HAP-1 (cell line): ENCODE measurements at regions not wholly inside any gene's neighbourhood (a gene's known extent, or its start where the extent isn't known, plus 50 kb on each side); places are given as distances from the start of the nearest gene placed in this dataset.

Experiments
- DNase-seq, 2 experiments: peaks; one replicate each; pipeline ENCODE4 v3.0.0-alpha.2; 2016 to 2020; ENCODE audit warnings: low spot score in 2 of 2
- H3K27me3 ChIP-seq: fragments of 250-450 bp; sonication (Bioruptor Pico); 2 replicates; pipeline ENCODE4 v1.5.1; 2020; ENCODE audit warnings: low read depth, mild to moderate bottlenecking, moderate library complexity
- H3K36me3 ChIP-seq: fragments of 250-450 bp; sonication (Bioruptor Pico); replicated peaks from 2 replicates; pipeline ENCODE4 v1.5.1; 2020; ENCODE audit warnings: mild to moderate bottlenecking
- H3K4me1 ChIP-seq: fragments of 250-450 bp; sonication (Bioruptor Pico); 2 replicates; pipeline ENCODE4 v1.5.1; 2020; ENCODE audit warnings: mild to moderate bottlenecking
- H3K4me3 ChIP-seq: fragments of 250-450 bp; sonication (Bioruptor Pico); 2 replicates; pipeline ENCODE4 v1.5.1; 2020; ENCODE audit warnings: mild to moderate bottlenecking, moderate library complexity
- H3K9me3 ChIP-seq: fragments of 250-450 bp; sonication (Bioruptor Pico); 2 replicates; pipeline ENCODE4 v1.5.1; 2020; ENCODE audit warnings: mild to moderate bottlenecking, moderate library complexity
- in situ Hi-C: fragments of 300-500 bp; cut with MboI; formaldehyde crosslinking; loops from 3 replicates; pipeline ENCODE4 v1.14.3; 2020; ENCODE audit warnings: low sequenced_read_pairs, inconsistent platforms, mixed read lengths

- no peak for DNase-seq
Observed at GRCh38 chr4:54484383-54484782, 173.4 kb upstream of the KIT start.

DNA sequence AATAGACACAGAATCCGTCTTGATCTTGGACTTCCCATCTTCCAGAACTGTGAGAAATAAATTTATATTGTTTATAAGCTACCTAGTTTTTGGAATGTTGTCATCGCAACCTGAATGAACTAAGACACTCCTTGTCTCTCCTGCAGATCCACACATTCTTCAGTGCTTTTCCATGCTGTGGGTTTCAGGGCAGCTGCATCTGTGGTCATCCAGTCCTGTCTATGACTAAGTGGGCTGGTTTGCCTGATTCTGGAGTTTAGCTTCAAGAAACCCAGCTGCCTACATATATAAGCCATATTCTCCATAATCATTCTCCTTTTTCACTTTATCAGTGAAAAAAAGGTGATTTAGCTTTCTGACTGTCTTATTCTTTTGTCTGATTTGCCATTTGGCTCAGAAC lies 170.3 kb upstream of the KIT start:
- no peak overlapping the region for H3K4me3 ChIP-seq
- H3K4me1 ChIP-seq, result no peaks in the 10 kb centered on the region
- in situ Hi-C loops, result no loop called here
- no peak for DNase-seq
- H3K27me3 ChIP-seq, result 0 out of 2 replicates have a peak, but pooled peaks cover 2% of the 10 kb centered on the region
- H3K36me3 ChIP-seq, result no peaks in the 10 kb centered on the region
- no peaks in the 10 kb centered on the region for H3K9me3 ChIP-seq

More at GRCh38 chr4:54484383-54484782, 173.4 kb upstream of the KIT start:
- Histone ChIP-seq H3K27me3 (0 out of 2 replicates have a peak, but pooled peaks cover 2% of the 10 kb centered on the region), H3K36me3 (no peaks in the 10 kb centered on the region), H3K9me3 (no peaks in the 10 kb centered on the region), H3K4me1 (no peaks in the 10 kb centered on the region), H3K4me3 (no peak overlapping the region)
- in situ Hi-C loops, result no loop called here

GRCh38 chr4:54493862-54494261 lies 163.9 kb upstream of the KIT start:
- in situ Hi-C loops, result no loop called here
- H3K4me1 ChIP-seq, result no peaks in the 10 kb centered on the region
- no peak overlapping the region for H3K4me3 ChIP-seq
- no peak for DNase-seq
- no peaks in the 10 kb centered on the region for H3K27me3 ChIP-seq
- no peaks in the 10 kb centered on the region for H3K36me3 ChIP-seq
- no peaks in the 10 kb centered on the region for H3K9me3 ChIP-seq

DNA sequence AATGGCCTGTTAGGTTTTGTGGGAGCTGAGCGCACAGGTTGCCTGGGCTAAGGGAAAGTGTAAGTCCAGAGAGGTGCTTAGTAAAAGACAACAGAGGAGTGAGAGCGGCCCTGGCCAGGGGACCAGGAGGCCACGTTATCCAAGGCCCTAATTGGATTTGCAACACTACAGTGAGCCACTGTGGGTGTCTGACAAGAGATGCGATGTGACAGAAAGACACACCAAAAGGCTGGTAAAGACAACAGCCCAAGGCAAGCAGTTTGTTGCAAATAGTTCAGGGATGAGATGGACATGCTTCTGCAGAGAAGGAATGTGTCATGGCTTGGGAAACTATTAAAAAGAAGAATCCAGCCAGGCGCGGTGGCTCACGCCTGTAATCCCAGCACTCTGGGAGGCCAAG lies 162.7 kb upstream of the KIT start:
- Histone ChIP-seq H3K27me3 (peaks cover 1% of the 10 kb centered on the region; the same call in 1 of the 2 replicates), H3K9me3 (no peaks in the 10 kb centered on the region), H3K4me3 (no peak overlapping the region), H3K36me3 (no peaks in the 10 kb centered on the region), H3K4me1 (no peaks in the 10 kb centered on the region)
- in situ Hi-C loops, result no loop called here
- DNase-seq, result no peak

DNA sequence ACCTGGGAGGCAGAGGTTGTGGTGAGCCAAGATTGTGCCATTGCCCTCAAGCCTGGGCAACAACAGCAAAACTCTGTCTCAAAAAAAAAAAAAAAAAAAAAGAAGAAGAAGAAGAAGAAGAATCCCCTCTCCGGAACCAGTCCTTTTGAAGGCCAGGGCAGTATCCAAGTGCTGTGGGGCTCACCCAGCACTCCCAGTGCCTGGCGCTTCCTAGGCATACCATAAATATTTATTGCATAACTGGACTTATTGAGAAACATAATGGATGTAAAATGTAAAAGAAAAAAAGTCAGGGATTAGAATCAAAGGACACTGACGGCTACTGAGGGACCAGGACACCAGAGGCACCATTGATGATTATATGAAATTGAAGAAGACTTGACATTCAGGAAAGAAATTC lies 162.1 kb upstream of the KIT start:
- Histone ChIP-seq H3K4me1 (no peaks in the 10 kb centered on the region), H3K9me3 (no peaks in the 10 kb centered on the region), H3K27me3 (peaks cover 5% of the 10 kb centered on the region; the same call in 1 of the 2 replicates), H3K4me3 (no peak overlapping the region), H3K36me3 (no peaks in the 10 kb centered on the region)
- DNase-seq, result no peak
- in situ Hi-C loops, result no loop called here

- in situ Hi-C loops, result no loop called here
- Histone ChIP-seq H3K36me3 (no peaks in the 10 kb centered on the region), H3K9me3 (no peaks in the 10 kb centered on the region), H3K27me3 (peaks cover 5% of the 10 kb centered on the region; the same call in 1 of the 2 replicates), H3K4me1 (no peaks in the 10 kb centered on the region), H3K4me3 (no peak overlapping the region)
- no peak for DNase-seq
Observed at GRCh38 chr4:54496412-54496811, 161.3 kb upstream of the KIT start.

DNA sequence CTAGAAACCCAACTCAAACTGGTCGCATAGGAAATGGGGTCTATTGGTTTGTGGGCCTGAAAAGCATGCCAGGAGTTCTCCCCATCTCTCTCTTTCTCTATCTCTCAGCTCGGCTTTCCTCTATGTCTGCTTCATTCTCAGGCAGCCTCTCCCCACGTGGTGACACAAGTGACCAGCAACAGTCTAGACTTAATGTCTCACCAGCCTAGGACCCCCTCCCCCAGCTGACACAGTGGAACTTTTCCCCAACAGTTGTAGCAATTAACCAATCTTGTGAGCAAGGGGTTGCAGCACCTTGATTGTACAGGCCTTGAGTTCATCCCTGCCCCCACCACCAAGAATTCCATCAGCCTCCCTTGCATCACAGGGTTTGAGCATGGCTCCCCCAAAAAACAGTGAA lies 159.8 kb upstream of the KIT start:
- no peak for DNase-seq
- Histone ChIP-seq H3K36me3 (no peaks in the 10 kb centered on the region), H3K4me3 (no peak overlapping the region), H3K27me3 (peaks cover 5% of the 10 kb centered on the region; the same call in 1 of the 2 replicates), H3K4me1 (no peaks in the 10 kb centered on the region), H3K9me3 (no peaks in the 10 kb centered on the region)
- in situ Hi-C loops, result no loop called here

DNA sequence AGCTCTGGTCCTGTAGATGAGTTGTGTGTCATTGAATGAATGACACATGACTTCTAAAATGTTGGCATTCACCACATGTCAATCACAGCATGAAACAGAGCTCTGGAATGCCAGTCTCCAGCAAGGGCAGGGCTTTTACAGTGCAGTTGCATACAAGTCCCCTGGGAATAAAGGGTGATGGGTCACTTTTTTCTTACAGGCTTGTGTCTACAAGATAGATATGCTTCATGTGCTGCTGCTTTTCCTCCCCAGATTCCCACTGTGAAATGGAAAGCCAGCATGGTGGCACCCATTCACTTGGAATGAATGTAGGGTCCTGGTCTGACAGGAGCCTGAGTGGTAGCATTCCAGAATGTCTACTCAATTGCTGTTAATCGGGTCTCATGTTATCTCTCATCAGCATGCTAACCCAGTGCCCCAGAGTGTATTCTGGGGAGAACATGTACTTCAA lies 159.1 kb upstream of the KIT start:
- no peak overlapping the region for H3K4me3 ChIP-seq
- in situ Hi-C loops, result no loop called here
- DNase-seq, result no peak

DNA sequence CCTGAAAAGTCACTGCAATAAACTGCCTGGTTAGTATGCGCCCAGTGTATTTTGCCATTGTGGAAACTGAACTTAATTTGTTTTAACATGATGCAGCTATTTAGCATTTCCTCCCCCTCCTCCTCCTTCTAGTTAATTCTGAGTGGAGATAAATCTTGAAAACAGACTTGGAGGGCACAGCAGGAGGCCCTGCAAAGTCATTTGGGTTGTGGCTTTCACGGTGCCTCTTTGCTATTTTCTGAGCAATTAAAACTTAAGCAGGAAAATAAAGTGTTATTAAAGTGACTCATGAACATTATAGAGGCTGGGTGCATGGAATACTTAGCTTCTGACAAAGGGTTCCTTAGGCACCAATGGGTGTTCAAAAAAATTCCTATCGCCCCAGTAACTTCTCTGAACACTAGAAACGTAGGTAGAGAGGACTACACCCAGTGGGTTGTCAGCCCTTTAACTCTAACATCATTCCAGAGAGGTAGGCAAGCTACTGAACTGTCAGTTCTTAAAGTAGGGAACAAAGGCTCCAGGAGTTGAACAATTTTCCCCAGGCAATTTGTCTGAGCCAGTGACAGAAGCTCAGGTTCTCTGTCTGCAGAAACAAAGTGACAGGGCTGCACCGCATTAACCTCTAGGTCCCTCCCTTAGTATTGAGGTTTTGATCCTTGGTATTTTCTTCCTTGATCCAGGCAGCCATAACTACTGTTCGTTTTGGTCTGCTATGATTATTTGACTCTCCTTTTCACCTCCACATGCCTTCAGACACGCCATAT lies 158.3 kb upstream of the KIT start:
- Histone ChIP-seq H3K36me3 (no peaks in the 10 kb centered on the region), H3K4me3 (no peak overlapping the region), H3K27me3 (peaks cover 5% of the 10 kb centered on the region; the same call in 1 of the 2 replicates), H3K9me3 (no peaks in the 10 kb centered on the region), H3K4me1 (no peaks in the 10 kb centered on the region)
- no peak for DNase-seq
- in situ Hi-C loops, result no loop called here

More for the DNA sequence above, 159.1 kb upstream of the KIT start:
- Histone ChIP-seq H3K4me1 (no peaks in the 10 kb centered on the region), H3K27me3 (peaks cover 5% of the 10 kb centered on the region; the same call in 1 of the 2 replicates), H3K9me3 (no peaks in the 10 kb centered on the region), H3K36me3 (no peaks in the 10 kb centered on the region)

DNA sequence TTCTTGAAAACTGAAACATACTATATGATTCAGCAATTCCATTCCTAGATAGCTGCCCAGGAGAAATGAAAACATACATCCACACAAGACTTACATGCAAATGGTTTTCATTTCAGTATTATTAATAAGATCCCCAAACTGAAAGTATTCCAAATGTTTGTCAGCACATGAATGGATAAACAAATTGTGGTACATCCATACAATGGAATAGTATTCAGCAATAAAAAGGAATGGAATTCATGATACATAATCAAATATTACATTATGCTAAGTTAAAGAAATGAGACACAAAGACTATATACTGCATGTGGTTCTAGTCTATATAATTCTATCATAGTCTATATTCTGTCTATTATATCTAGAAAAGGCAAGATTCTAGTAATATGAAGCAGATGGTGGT lies 152.4 kb upstream of the KIT start:
- no peak overlapping the region for H3K4me3 ChIP-seq
- in situ Hi-C loops, result no loop called here
- H3K4me1 ChIP-seq, result no peaks in the 10 kb centered on the region
- H3K27me3 ChIP-seq, result peaks cover under 1% of the 10 kb centered on the region; the same call in 1 of the 2 replicates
- 0 out of 2 replicates have a peak, but pooled peaks cover 2% of the 10 kb centered on the region for H3K9me3 ChIP-seq
- DNase-seq, result no peak
- no peaks in the 10 kb centered on the region for H3K36me3 ChIP-seq

- H3K36me3 ChIP-seq, result no peaks in the 10 kb centered on the region
- H3K4me1 ChIP-seq, result no peaks in the 10 kb centered on the region
- in situ Hi-C loops, result no loop called here
- H3K4me3 ChIP-seq, result no peak overlapping the region
- no peak for DNase-seq
- H3K27me3 ChIP-seq, result no peaks in the 10 kb centered on the region
- H3K9me3 ChIP-seq, result 0 out of 2 replicates have a peak, but pooled peaks cover 2% of the 10 kb centered on the region
Observed at GRCh38 chr4:54505996-54506395, 151.8 kb upstream of the KIT start.

- H3K4me1 ChIP-seq, result no peaks in the 10 kb centered on the region
- H3K36me3 ChIP-seq, result no peaks in the 10 kb centered on the region
- in situ Hi-C loops, result no loop called here
- H3K4me3 ChIP-seq, result no peak overlapping the region
- DNase-seq, result no peak
- H3K27me3 ChIP-seq, result no peaks in the 10 kb centered on the region
- 0 out of 2 replicates have a peak, but pooled peaks cover 2% of the 10 kb centered on the region for H3K9me3 ChIP-seq
Observed at GRCh38 chr4:54509057-54509456, 148.7 kb upstream of the KIT start.

DNA sequence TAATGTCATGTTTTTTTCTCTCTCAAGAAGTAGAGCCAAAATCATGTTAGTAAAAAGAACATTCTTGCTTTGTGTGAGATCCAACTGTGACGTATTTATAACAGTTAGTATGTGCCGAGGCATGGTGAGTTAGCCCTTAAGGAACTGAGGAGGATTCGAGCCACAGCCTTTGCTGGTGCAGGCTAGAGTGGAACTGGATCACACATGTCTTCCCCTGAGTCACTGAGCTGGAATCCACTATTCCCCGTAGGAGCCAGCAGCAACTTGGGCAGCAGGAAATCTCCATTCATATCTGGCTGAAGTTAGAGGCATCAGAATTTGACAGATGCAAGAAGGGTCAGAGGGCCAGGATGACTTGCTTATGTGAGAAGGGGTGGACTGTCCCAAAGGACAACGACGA lies 144.6 kb upstream of the KIT start:
- Histone ChIP-seq H3K4me3 (no peak overlapping the region), H3K9me3 (no peaks in the 10 kb centered on the region), H3K4me1 (no peaks in the 10 kb centered on the region), H3K27me3 (no peaks in the 10 kb centered on the region), H3K36me3 (no peaks in the 10 kb centered on the region)
- DNase-seq, result no peak
- in situ Hi-C loops, result no loop called here

DNA sequence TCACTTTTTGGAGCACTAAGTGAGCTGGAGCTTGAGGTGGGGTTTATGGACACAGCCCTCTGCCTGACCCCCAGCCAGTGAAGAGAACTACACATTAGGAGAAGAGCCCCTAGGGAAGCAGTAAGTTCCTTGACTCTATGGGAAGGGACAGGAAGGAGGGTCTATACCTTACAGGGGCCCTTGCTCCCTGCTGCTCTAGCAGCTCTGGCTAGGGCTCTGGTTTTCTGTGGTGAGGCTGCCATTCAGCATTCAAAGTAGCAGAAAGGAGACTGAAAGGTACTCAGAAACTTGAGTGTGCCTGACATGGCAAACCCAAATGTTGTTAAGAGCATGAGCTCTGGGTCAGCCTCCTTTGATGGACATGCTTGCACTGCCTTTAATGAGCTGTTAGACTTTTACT lies 144.0 kb upstream of the KIT start:
- no peaks in the 10 kb centered on the region for H3K27me3 ChIP-seq
- no peak overlapping the region for H3K4me3 ChIP-seq
- no peaks in the 10 kb centered on the region for H3K9me3 ChIP-seq
- DNase-seq, result no peak
- H3K36me3 ChIP-seq, result no peaks in the 10 kb centered on the region
- no peaks in the 10 kb centered on the region for H3K4me1 ChIP-seq
- in situ Hi-C loops, result no loop called here
